K562 (cell line): ENCODE measurements at regions not wholly inside any gene's neighbourhood (a gene's known extent, or its start where the extent isn't known, plus 50 kb on each side); places are given as distances from the start of the nearest gene placed in this dataset.

ENCODE experiments used
- ATAC-seq: fragments of 200-7000 bp; cut with Tn5 transposase; 3 replicates; pipeline ENCODE4 v1.9.1; 2020; ENCODE audit warnings: moderate library complexity
- BruUV-seq: library from RNA; stranded (reverse); fragments of 400-500 nt; replicated peaks from 2 replicates; lab custom pipeline; 2021; lab: Mats Ljungman, UMichigan
- CTCF ChIA-PET: fragments of 300-600 bp; formaldehyde crosslinking; extraction: SDS; loops from one replicate; lab custom pipeline; 2021; ENCODE audit warnings: low intra/inter-chr PET ratio; lab: Yijun Ruan, JAX
- POLR2A ChIA-PET: fragments of 300-600, 350-650 bp; sonication (Branson Sonifier 250); formaldehyde crosslinking; extraction: SDS; loops from one replicate; lab custom pipeline; 2021; ENCODE audit warnings: antibody characterized with exemption, inconsistent platforms; lab: Yijun Ruan, JAX
- DNase-seq, 4 experiments: peaks; one replicate each; pipeline versions ENCODE4 v3.0.0 to v3.0.0-alpha.2; 2011 to 2018; ENCODE audit warnings: low spot score in 3 of 4, mixed read lengths in 3 of 4; ENCODE audit errors: extremely low read depth in 1 of 4
- FAIRE-seq: peaks from 2 replicates; lab custom pipeline; 2011; peaks lifted over from hg19 to GRCh38; lab: Jason Lieb, UNC
- H2AFZ ChIP-seq: 2 replicates; pipeline ENCODE4 v1.6.0; 2011; ENCODE audit warnings: low read depth, low read length, control low read depth, inconsistent platforms
- H3K27ac ChIP-seq: fragments of 200-600 bp; 3 replicates; pipeline ENCODE4 v1.8.0; 2011; ENCODE audit warnings: low read depth, mild to moderate bottlenecking, control low read depth, inconsistent platforms, low read length, moderate library complexity, mixed read lengths; ENCODE audit errors: extremely low read depth
- H3K27me3 ChIP-seq, 2 experiments: fragments of 300-600 bp in 1 of 2; 2 replicates in 1 of 2; 3 replicates in 1 of 2; pipeline versions ENCODE4 v1.6.0 to v1.8.0; 2011; ENCODE audit warnings: inconsistent platforms in 2 of 2, low read length in 2 of 2, mild to moderate bottlenecking in 1 of 2, mixed read lengths in 1 of 2, moderate library complexity in 1 of 2; ENCODE audit not compliant: control insufficient read depth in 2 of 2, insufficient read depth in 2 of 2
- H3K36me3 ChIP-seq: fragments of 300-600 bp; 3 replicates; pipeline ENCODE4 v1.8.0; 2011; ENCODE audit warnings: mild to moderate bottlenecking, low read length, inconsistent platforms; ENCODE audit not compliant: control insufficient read depth, insufficient read depth
- H3K4me1 ChIP-seq, 2 experiments: fragments of 200-600 bp in 1 of 2; replicated peaks in 1 of 2; 2 replicates in 1 of 2; 3 replicates in 1 of 2; pipeline versions ENCODE4 v1.5.1 to v1.8.0; 2011; ENCODE audit warnings: inconsistent platforms in 2 of 2, low read length in 2 of 2, mild to moderate bottlenecking in 1 of 2, mixed read lengths in 1 of 2, moderate library complexity in 1 of 2; ENCODE audit not compliant: control insufficient read depth in 2 of 2, insufficient read depth in 2 of 2
- H3K4me2 ChIP-seq: 2 replicates; pipeline ENCODE4 v1.6.1; 2011; ENCODE audit warnings: low read length, control low read depth, inconsistent platforms, mixed read lengths; ENCODE audit not compliant: insufficient read depth
- H3K4me3 ChIP-seq: fragments of 200-600 bp; sonication (generic), shearing (Covaris generic); 2 replicates; pipeline ENCODE4 v1.5.1; 2016; ENCODE audit warnings: control low read depth, inconsistent platforms
- H3K79me2 ChIP-seq: fragments of 200-600 bp; 3 replicates; pipeline ENCODE4 v1.8.0; 2011; ENCODE audit warnings: low read length, inconsistent platforms; ENCODE audit not compliant: control insufficient read depth, insufficient read depth
- H3K9ac ChIP-seq, 2 experiments: 2 replicates each; pipeline versions ENCODE4 v1.6.0 to v1.6.1; 2011; ENCODE audit warnings: low read depth in 2 of 2, low read length in 2 of 2, control low read depth in 1 of 2, inconsistent platforms in 1 of 2, mild to moderate bottlenecking in 1 of 2, mixed read lengths in 1 of 2; ENCODE audit not compliant: insufficient read depth in 1 of 2
- H3K9me1 ChIP-seq: one replicate; pipeline ENCODE4 v1.6.0; 2011; ENCODE audit warnings: inconsistent platforms, mild to moderate bottlenecking, low read length, moderate library complexity; ENCODE audit not compliant: control insufficient read depth, insufficient read depth
- H3K9me3 ChIP-seq: replicated peaks from 2 replicates; pipeline ENCODE4 v1.5.1; 2011; ENCODE audit warnings: low read depth, low read length, inconsistent platforms; ENCODE audit not compliant: control insufficient read depth, insufficient read depth
- H4K20me1 ChIP-seq: replicated peaks from 2 replicates; pipeline ENCODE4 v1.6.1; 2011; ENCODE audit warnings: low read length, inconsistent platforms, mixed read lengths; ENCODE audit not compliant: control insufficient read depth, insufficient read depth
- CAMTA2 ChIP-seq: fragments of 250-450 bp; sonication (Bioruptor Pico); conservative IDR thresholded peaks from 2 replicates; pipeline ENCODE4 v1.5.1; 2022
- MAFG ChIP-seq: fragments of 450-650 bp; conservative IDR thresholded peaks from 2 replicates; pipeline ENCODE4 v1.6.1; 2016; ENCODE audit warnings: missing genetic modification characterization, missing compliant biosample characterization
- SAP30 ChIP-seq: fragments of 200-600 bp; sonication (generic); IDR thresholded peaks from 2 replicates; pipeline ENCODE4 v1.6.1; 2012; ENCODE audit warnings: borderline replicate concordance, low read depth, mild to moderate bottlenecking, moderate library complexity, low read length, control low read depth, inconsistent platforms; ENCODE audit not compliant: insufficient read depth, poor library complexity, severe bottlenecking
- SIN3B ChIP-seq: fragments of 450-650 bp; IDR thresholded peaks from 2 replicates; pipeline ENCODE4 v1.6.1; 2017; ENCODE audit warnings: low read depth, mild to moderate bottlenecking, moderate library complexity
- SNIP1 ChIP-seq: fragments of 450-650 bp; IDR thresholded peaks from 2 replicates; pipeline ENCODE4 v1.7.1; 2017; ENCODE audit warnings: low read depth, mild to moderate bottlenecking
- ZFPM2 ChIP-seq: fragments of 250-450 bp; sonication (Bioruptor Pico); IDR thresholded peaks from 2 replicates; pipeline ENCODE4 v1.5.1; 2022; ENCODE audit warnings: mild to moderate bottlenecking
- WGBS: fragments of 100-300 bp; shearing (Covaris generic); methylation state at CpG from one replicate; pipeline ENCODE4 v1.1.6; 2016; ENCODE audit warnings: low coverage, mixed read lengths; ENCODE audit not compliant: insufficient coverage; ENCODE audit errors: missing lambda C conversion rate; 5-methylcytosine and 5-hydroxymethylcytosine counted together
- in situ Hi-C: fragments of 300-500 bp; cut with MboI; formaldehyde crosslinking; loops from 4 replicates; pipeline ENCODE4 v1.15.0; 2018; ENCODE audit warnings: inconsistent platforms, mixed read lengths
- intact Hi-C: fragments of 100-400 bp; cut with micrococcal nuclease; formaldehyde crosslinking; loops from 2 replicates; pipeline ENCODE4 v1.14.2; 2022
- TF ChIP-seq, protein P1 (sequence below): fragments of 450-650 bp; formaldehyde crosslinking; IDR thresholded peaks from 2 replicates; pipeline ENCODE4 v1.4.0; 2022; ENCODE audit warnings: missing genetic modification characterization
- TF ChIP-seq, protein P2 (sequence below): sonication (generic); formaldehyde crosslinking; IDR thresholded peaks from 2 replicates; pipeline ENCODE4 v1.8.0; 2022; ENCODE audit warnings: mild to moderate bottlenecking, missing genetic modification reagents
- TF ChIP-seq, protein P3 (sequence below): fragments of 250-450 bp; sonication (Bioruptor Pico); IDR thresholded peaks from 2 replicates; pipeline ENCODE4 v1.6.1; 2021; ENCODE audit warnings: mild to moderate bottlenecking

DNA sequence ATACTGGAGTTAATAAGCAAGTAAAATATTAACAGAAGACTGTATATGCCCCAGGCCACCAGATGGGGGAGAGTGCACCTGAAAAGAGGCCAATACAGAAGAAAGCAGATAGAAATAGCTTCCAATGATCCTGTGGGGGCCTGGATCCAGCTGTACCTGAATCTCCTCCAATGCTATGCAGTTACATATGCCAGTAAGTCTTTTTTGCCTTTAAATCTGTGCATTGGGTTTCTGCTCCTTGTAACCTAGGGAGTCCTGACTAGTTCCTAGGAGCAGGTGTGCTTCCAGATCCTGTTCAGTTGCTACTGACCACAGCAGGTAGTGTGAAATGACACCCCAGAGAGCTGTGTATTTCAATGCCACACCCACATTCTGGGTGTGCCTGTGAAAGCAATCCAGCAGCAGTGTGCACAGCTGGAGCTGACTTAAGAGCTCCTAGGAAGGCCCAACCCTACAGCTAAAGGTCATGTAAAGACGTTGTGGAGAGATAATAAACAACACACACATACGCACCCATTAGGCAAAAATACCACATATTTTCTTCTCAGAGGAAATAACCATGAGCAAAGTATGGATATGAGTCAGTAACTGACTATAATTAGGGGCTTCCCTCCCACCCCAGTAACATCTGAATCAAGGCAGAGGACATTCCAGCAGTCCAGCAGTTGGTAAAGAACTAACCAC lies 62.2 kb upstream of the AKAP13 start:
- CTCF ChIA-PET = no interaction called here
- Histone ChIP-seq H3K4me3 (no peak overlapping the region), H3K27me3 (peaks cover 0 to 5% of the 10 kb centered on the region in 2 experiments; a peak in 2 of 5 replicates), H3K27ac (no peak overlapping the region), H3K79me2 (no peaks in the 10 kb centered on the region), H3K36me3 (no peaks in the 10 kb centered on the region), H2AFZ (no peak overlapping the region), H4K20me1 (no peaks in the 10 kb centered on the region), H3K9me3 (no peaks in the 10 kb centered on the region), H3K9me1 (no peaks in the 10 kb centered on the region), H3K4me1 (no peaks in the 10 kb centered on the region; a peak in 1 of 5 replicates), H3K4me2 (no peak overlapping the region), H3K9ac (no peak overlapping the region)
- WGBS = 0% methylated on average over 2 of the region's 2 CpGs
- TF ChIP-seq SNIP1 (no peak), SAP30 (no peak), ZFPM2 (CRISPR knock-in tag) (no peak), MAFG (tag) (no peak), CAMTA2 (CRISPR knock-in tag) (no peak), SIN3B (no peak)
- TF ChIP-seq, protein P1, sequence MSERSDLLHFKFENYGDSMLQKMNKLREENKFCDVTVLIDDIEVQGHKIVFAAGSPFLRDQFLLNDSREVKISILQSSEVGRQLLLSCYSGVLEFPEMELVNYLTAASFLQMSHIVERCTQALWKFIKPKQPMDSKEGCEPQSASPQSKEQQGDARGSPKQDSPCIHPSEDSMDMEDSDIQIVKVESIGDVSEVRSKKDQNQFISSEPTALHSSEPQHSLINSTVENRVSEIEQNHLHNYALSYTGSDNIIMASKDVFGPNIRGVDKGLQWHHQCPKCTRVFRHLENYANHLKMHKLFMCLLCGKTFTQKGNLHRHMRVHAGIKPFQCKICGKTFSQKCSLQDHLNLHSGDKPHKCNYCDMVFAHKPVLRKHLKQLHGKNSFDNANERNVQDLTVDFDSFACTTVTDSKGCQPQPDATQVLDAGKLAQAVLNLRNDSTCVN (CRISPR knock-in tag) = no peak
- TF ChIP-seq, protein P2, sequence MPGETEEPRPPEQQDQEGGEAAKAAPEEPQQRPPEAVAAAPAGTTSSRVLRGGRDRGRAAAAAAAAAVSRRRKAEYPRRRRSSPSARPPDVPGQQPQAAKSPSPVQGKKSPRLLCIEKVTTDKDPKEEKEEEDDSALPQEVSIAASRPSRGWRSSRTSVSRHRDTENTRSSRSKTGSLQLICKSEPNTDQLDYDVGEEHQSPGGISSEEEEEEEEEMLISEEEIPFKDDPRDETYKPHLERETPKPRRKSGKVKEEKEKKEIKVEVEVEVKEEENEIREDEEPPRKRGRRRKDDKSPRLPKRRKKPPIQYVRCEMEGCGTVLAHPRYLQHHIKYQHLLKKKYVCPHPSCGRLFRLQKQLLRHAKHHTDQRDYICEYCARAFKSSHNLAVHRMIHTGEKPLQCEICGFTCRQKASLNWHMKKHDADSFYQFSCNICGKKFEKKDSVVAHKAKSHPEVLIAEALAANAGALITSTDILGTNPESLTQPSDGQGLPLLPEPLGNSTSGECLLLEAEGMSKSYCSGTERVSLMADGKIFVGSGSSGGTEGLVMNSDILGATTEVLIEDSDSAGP (CRISPR knock-in tag) = no peak
- TF ChIP-seq, protein P3, sequence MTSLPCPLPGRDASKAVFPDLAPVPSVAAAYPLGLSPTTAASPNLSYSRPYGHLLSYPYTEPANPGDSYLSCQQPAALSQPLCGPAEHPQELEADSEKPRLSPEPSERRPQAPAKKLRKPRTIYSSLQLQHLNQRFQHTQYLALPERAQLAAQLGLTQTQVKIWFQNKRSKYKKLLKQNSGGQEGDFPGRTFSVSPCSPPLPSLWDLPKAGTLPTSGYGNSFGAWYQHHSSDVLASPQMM = no peak
- no TSS peak for BruUV-seq
- in situ Hi-C loops (no loop called here), intact Hi-C loops (no loop called here)
- FAIRE-seq = no peak
- POLR2A ChIA-PET = interaction anchor here (1.0 to 1.6 kb wide), 2 partner anchors 11 to 36 kb away, joined by 3 to 4 read pairs; no protein-coding TSS in a partner anchor
- DNase-seq = no peak
- ATAC-seq = no peak
